GM12878 (cell line): ENCODE measurements at regions not wholly inside any gene's neighbourhood (a gene's known extent, or its start where the extent isn't known, plus 50 kb on each side); places are given as distances from the start of the nearest gene placed in this dataset.

Experiments
- ATAC-seq: fragments of 200-7000 bp; cut with Tn5 transposase; 3 replicates; pipeline ENCODE4 v1.9.1; 2020; ENCODE audit warnings: mild to moderate bottlenecking, moderate library complexity
- BruUV-seq: library from RNA; stranded (reverse); fragments of 400-500 nt; replicated peaks from 2 replicates; lab custom pipeline; 2021; lab: Mats Ljungman, UMichigan
- CTCF ChIA-PET: fragments of 300-600 bp; sonication (Branson Sonifier 250); formaldehyde crosslinking; extraction: SDS; loops from one replicate; lab custom pipeline; 2021; ENCODE audit warnings: inconsistent platforms; lab: Yijun Ruan, JAX
- POLR2A ChIA-PET: fragments of 350-600 bp; formaldehyde crosslinking; extraction: SDS; loops from one replicate; lab custom pipeline; 2021; ENCODE audit warnings: inconsistent platforms; lab: Charles Lee
- RAD21 ChIA-PET: fragments of 300-600 bp; sonication (Branson Sonifier 250); formaldehyde crosslinking; loops from one replicate; lab custom pipeline; 2023; ENCODE audit warnings: antibody characterized with exemption; ENCODE audit not compliant: unreplicated experiment; lab: Charles Lee
- SMC1A ChIA-PET: fragments of 300-600 bp; sonication (Branson Sonifier 250); formaldehyde crosslinking; loops from one replicate; lab custom pipeline; 2023; ENCODE audit not compliant: unreplicated experiment, uncharacterized antibody; lab: Charles Lee
- DNase-seq: peaks from one replicate; pipeline ENCODE4 v3.0.0-alpha.2; 2011; ENCODE audit warnings: low read depth, low spot score
- FAIRE-seq: peaks from 3 replicates; lab custom pipeline; 2011; peaks lifted over from hg19 to GRCh38; lab: Jason Lieb, UNC
- H2AFZ ChIP-seq: 2 replicates; pipeline ENCODE4 v1.6.0; 2011; ENCODE audit warnings: low read depth, low read length, control low read depth; ENCODE audit not compliant: control insufficient read depth
- H3K27ac ChIP-seq: 2 replicates; pipeline ENCODE4 v1.5.1; 2011; ENCODE audit warnings: control low read depth; ENCODE audit not compliant: control insufficient read depth, insufficient read depth
- H3K27me3 ChIP-seq, 2 experiments: replicated peaks in 1 of 2; 2 replicates each; pipeline versions ENCODE4 v1.6.0 to v1.6.1; 2011; ENCODE audit warnings: low read length in 1 of 2; ENCODE audit not compliant: control insufficient read depth in 2 of 2, insufficient read depth in 2 of 2
- H3K36me3 ChIP-seq, 2 experiments: 2 replicates each; pipeline ENCODE4 v1.5.1; 2011; ENCODE audit warnings: low read length in 1 of 2; ENCODE audit not compliant: control insufficient read depth in 2 of 2, insufficient read depth in 2 of 2
- H3K4me1 ChIP-seq: 2 replicates; pipeline ENCODE4 v1.6.1; 2011; ENCODE audit warnings: mild to moderate bottlenecking, low read length, moderate library complexity, mixed read lengths; ENCODE audit not compliant: control insufficient read depth, insufficient read depth
- H3K4me2 ChIP-seq: 2 replicates; pipeline ENCODE4 v1.6.0; 2011; ENCODE audit warnings: control low read depth; ENCODE audit not compliant: control insufficient read depth, insufficient read depth
- H3K4me3 ChIP-seq: fragments of 200-600 bp; sonication (generic); 2 replicates; pipeline ENCODE4 v1.5.1; 2016
- H3K79me2 ChIP-seq: 2 replicates; pipeline ENCODE4 v1.6.0; 2011; ENCODE audit warnings: low read length; ENCODE audit not compliant: control insufficient read depth, insufficient read depth
- H3K9ac ChIP-seq: 2 replicates; pipeline ENCODE4 v1.8.0; 2011; ENCODE audit warnings: low read length, control low read depth, mixed read lengths; ENCODE audit not compliant: control insufficient read depth, insufficient read depth
- H3K9me3 ChIP-seq: replicated peaks from 3 replicates; pipeline ENCODE4 v1.5.1; 2011; ENCODE audit warnings: mild to moderate bottlenecking, low read length; ENCODE audit not compliant: control insufficient read depth, insufficient read depth
- H4K20me1 ChIP-seq: 2 replicates; pipeline ENCODE4 v1.6.0; 2011; ENCODE audit not compliant: control insufficient read depth, insufficient read depth
- CREM ChIP-seq: IDR thresholded peaks from 2 replicates; pipeline ENCODE4 v1.6.1; 2014; ENCODE audit warnings: antibody characterized with exemption, low read depth
- EP300 ChIP-seq, 2 experiments: fragments of 150-350 bp in 1 of 2; IDR thresholded peaks; 2 replicates each; pipeline ENCODE4 v1.6.1; 2011 to 2012; ENCODE audit warnings: low read depth in 2 of 2, low read length in 2 of 2, borderline replicate concordance in 1 of 2, improper control_type of control experiment in 1 of 2, inconsistent platforms in 1 of 2; ENCODE audit not compliant: control insufficient read depth in 1 of 2
- GABPA ChIP-seq: IDR thresholded peaks from 2 replicates; pipeline ENCODE4 v1.6.1; 2014; ENCODE audit warnings: antibody characterized with exemption, low read depth, mild to moderate bottlenecking, inconsistent platforms
- IRF5 ChIP-seq: fragments of 450-650 bp; IDR thresholded peaks from 2 replicates; pipeline ENCODE4 v1.6.1; 2017; ENCODE audit warnings: borderline replicate concordance
- MAX ChIP-seq: IDR thresholded peaks from 2 replicates; pipeline ENCODE4 v1.6.1; 2012; ENCODE audit warnings: low read depth, low read length, improper control_type of control experiment
- MXI1 ChIP-seq: fragments of 150-350 bp; IDR thresholded peaks from 2 replicates; pipeline ENCODE4 v1.6.1; 2011; ENCODE audit warnings: low read depth, mild to moderate bottlenecking, inconsistent platforms, low read length, improper control_type of control experiment
- NKRF ChIP-seq: fragments of 450-650 bp; conservative IDR thresholded peaks from 2 replicates; pipeline ENCODE4 v1.6.1; 2017; ENCODE audit warnings: mild to moderate bottlenecking, moderate library complexity
- NR2C1 ChIP-seq: fragments of 450-650 bp; IDR thresholded peaks from 2 replicates; pipeline ENCODE4 v1.6.1; 2017; ENCODE audit warnings: antibody characterized with exemption, mild to moderate bottlenecking, moderate library complexity
- PRDM15 ChIP-seq: fragments of 450-650 bp; formaldehyde crosslinking; IDR thresholded peaks from 2 replicates; pipeline ENCODE4 v1.4.0; 2020; ENCODE audit warnings: mild to moderate bottlenecking, moderate library complexity
- RAD51 ChIP-seq: fragments of 450-650 bp; IDR thresholded peaks from 2 replicates; pipeline ENCODE4 v1.6.1; 2016; ENCODE audit warnings: moderate library complexity, mild to moderate bottlenecking, inconsistent platforms
- SUZ12 ChIP-seq: fragments of 200-600 bp; sonication (generic); IDR thresholded peaks from one replicate; pipeline ENCODE4 v1.6.1; 2018; ENCODE audit warnings: antibody characterized with exemption, mild to moderate bottlenecking; ENCODE audit not compliant: unreplicated experiment
- USF1 ChIP-seq: IDR thresholded peaks from 2 replicates; pipeline ENCODE4 v1.6.1; 2011; ENCODE audit warnings: borderline replicate concordance, low read depth, mild to moderate bottlenecking, moderate library complexity, mixed read lengths, low read length; ENCODE audit not compliant: insufficient read depth; ENCODE audit errors: extremely low read length
- YY1 ChIP-seq: IDR thresholded peaks from 2 replicates; pipeline ENCODE4 v1.6.1; 2011; ENCODE audit warnings: low read depth, mild to moderate bottlenecking, low read length
- ZNF384 ChIP-seq: IDR thresholded peaks from 2 replicates; pipeline ENCODE4 v1.6.1; 2012; ENCODE audit warnings: low read depth, mild to moderate bottlenecking, low read length, improper control_type of control experiment, borderline replicate concordance
- WGBS: methylation state at CpG from one replicate; pipeline ENCODE4 v1.1.6; 2016; ENCODE audit warnings: low lambda C conversion rate; ENCODE audit not compliant: insufficient replicate concordance, insufficient coverage; ENCODE audit errors: missing lambda C conversion rate; 5-methylcytosine and 5-hydroxymethylcytosine counted together
- in situ Hi-C: fragments of 300-500 bp; cut with MboI; formaldehyde crosslinking; loops from 9 replicates; pipeline ENCODE4 v1.14.3; 2018; ENCODE audit warnings: mixed read lengths
- intact Hi-C: fragments of 100-400 bp; cut with micrococcal nuclease; formaldehyde crosslinking; loops from one replicate; pipeline ENCODE4 v1.14.2; 2022; ENCODE audit not compliant: unreplicated experiment

GRCh38 chr22:27131346-27131745 is 474.0 kb downstream of the MIAT start:
- no peak overlapping the region for H3K9ac ChIP-seq
- POLR2A ChIA-PET = no interaction called here
- no peak overlapping the region for H3K4me3 ChIP-seq
- CTCF ChIA-PET = no interaction called here
- no peaks in the 10 kb centered on the region for H3K79me2 ChIP-seq
- RAD21 ChIA-PET = no interaction called here
- no peaks in the 10 kb centered on the region for H3K4me1 ChIP-seq
- H2AFZ ChIP-seq = no peak overlapping the region
- FAIRE-seq = no peak
- H3K27me3 ChIP-seq = no peaks in the 10 kb centered on the region
- no peak for ATAC-seq
- in situ Hi-C loops (no loop called here), intact Hi-C loops (no loop called here)
- no peaks in the 10 kb centered on the region for H4K20me1 ChIP-seq
- H3K4me2 ChIP-seq = no peak overlapping the region
- SMC1A ChIA-PET = no interaction called here
- H3K36me3 ChIP-seq = no peaks in the 10 kb centered on the region
- WGBS = 1% methylated on average over 4 of the region's 4 CpGs
- H3K9me3 ChIP-seq = no peaks in the 10 kb centered on the region
- DNase-seq = no peak
- BruUV-seq = no TSS peak
- no peak overlapping the region for H3K27ac ChIP-seq
- TF ChIP-seq ZNF384 (no peak), NR2C1 (no peak), GABPA (no peak), SUZ12 (no peak), IRF5 (no peak), YY1 (no peak), RAD51 (no peak), MAX (no peak), PRDM15 (CRISPR knock-in tag) (no peak), MXI1 (no peak), EP300 (IDR thresholded peaks at IDR 0.05; ENCODE audit: borderline replicate concordance in 1 of 2, control insufficient read depth in 1 of 2, low read depth in 2 of 2, low read length in 2 of 2) (no peak), USF1 (no peak), CREM (no peak), NKRF (no peak)
